Type B pancreatic cell (in vitro differentiated cells): ENCODE measurements at regions not wholly inside any gene's neighbourhood (a gene's known extent, or its start where the extent isn't known, plus 50 kb on each side); places are given as distances from the start of the nearest gene placed in this dataset.

Experiments used
- DNase-seq: peaks from one replicate; pipeline ENCODE4 v3.0.0; 2021; ENCODE audit warnings: mixed read lengths; ENCODE audit not compliant: unreplicated experiment; ENCODE audit errors: extremely low spot score
- H3K27ac Mint-ChIP-seq: 2 replicates; pipeline ENCODE4 v1.8.0; 2021; ENCODE audit warnings: mild to moderate bottlenecking, mixed read lengths
- H3K27me3 Mint-ChIP-seq: 2 replicates; pipeline ENCODE4 v1.8.0; 2021; ENCODE audit warnings: mixed read lengths
- H3K36me3 Mint-ChIP-seq: 2 replicates; pipeline ENCODE4 v1.8.0; 2021; ENCODE audit warnings: mixed read lengths
- H3K4me1 Mint-ChIP-seq: one replicate; pipeline ENCODE4 v1.8.0; 2021; ENCODE audit warnings: mixed read lengths; ENCODE audit not compliant: unreplicated experiment
- H3K4me3 Mint-ChIP-seq: 2 replicates; pipeline ENCODE4 v1.8.0; 2021; ENCODE audit warnings: mild to moderate bottlenecking, mixed read lengths
- H3K9me3 Mint-ChIP-seq: 2 replicates; pipeline ENCODE4 v1.8.0; 2021; ENCODE audit warnings: mixed read lengths
- CTCF ChIP-seq: fragments of 200-600 bp; sonication (generic); conservative IDR thresholded peaks from 2 replicates; pipeline ENCODE4 v1.5.0; 2021; ENCODE audit warnings: antibody characterized with exemption, mild to moderate bottlenecking

- DNase-seq, result no peak
- Mint-ChIP-seq H3K9me3 (no peaks in the 10 kb centered on the region), H3K4me1 (no peaks in the 10 kb centered on the region), H3K27ac (no peak overlapping the region), H3K36me3 (no peaks in the 10 kb centered on the region), H3K4me3 (no peak overlapping the region), H3K27me3 (no peaks in the 10 kb centered on the region)
- no peak for TF ChIP-seq CTCF
Observed at GRCh38 chr18:4524096-4524495, 69.0 kb upstream of the DLGAP1 start.

- no peak for TF ChIP-seq CTCF
- no peaks in the 10 kb centered on the region for H3K27me3 Mint-ChIP-seq
- H3K9me3 Mint-ChIP-seq, result no peaks in the 10 kb centered on the region
- H3K36me3 Mint-ChIP-seq, result no peaks in the 10 kb centered on the region
- H3K4me1 Mint-ChIP-seq, result no peaks in the 10 kb centered on the region
- H3K27ac Mint-ChIP-seq, result no peak overlapping the region
- DNase-seq, result no peak
- H3K4me3 Mint-ChIP-seq, result no peak overlapping the region
Observed at GRCh38 chr18:4511166-4511565, 56.1 kb upstream of the DLGAP1 start.

- H3K36me3 Mint-ChIP-seq, result no peaks in the 10 kb centered on the region
- H3K27me3 Mint-ChIP-seq, result no peaks in the 10 kb centered on the region
- H3K27ac Mint-ChIP-seq, result no peak overlapping the region
- no peak overlapping the region for H3K4me3 Mint-ChIP-seq
- H3K4me1 Mint-ChIP-seq, result no peaks in the 10 kb centered on the region
- TF ChIP-seq CTCF, result no peak
- DNase-seq, result no peak
- no peaks in the 10 kb centered on the region for H3K9me3 Mint-ChIP-seq
Observed at GRCh38 chr18:4510711-4511110, 55.6 kb upstream of the DLGAP1 start.

- no peak for TF ChIP-seq CTCF
- no peaks in the 10 kb centered on the region for H3K9me3 Mint-ChIP-seq
- no peak overlapping the region for H3K4me3 Mint-ChIP-seq
- no peaks in the 10 kb centered on the region for H3K27me3 Mint-ChIP-seq
- no peaks in the 10 kb centered on the region for H3K4me1 Mint-ChIP-seq
- H3K36me3 Mint-ChIP-seq, result no peaks in the 10 kb centered on the region
- H3K27ac Mint-ChIP-seq, result no peak overlapping the region
- DNase-seq, result no peak
Observed at GRCh38 chr18:4510160-4510559, 55.1 kb upstream of the DLGAP1 start.
